Activated CD4-positive, alpha-beta memory T cell treated with anti-CD3 and anti-CD28 coated beads for 36 hours (primary cell): ENCODE measurements at regions not wholly inside any gene's neighbourhood (a gene's known extent, or its start where the extent isn't known, plus 50 kb on each side); places are given as distances from the start of the nearest gene placed in this dataset.

ENCODE experiments used
- CTCF ChIA-PET: fragments of 350-600 bp; sonication (Branson Sonifier 250); formaldehyde crosslinking; loops from one replicate; lab custom pipeline; 2021; ENCODE audit warnings: antibody characterized with exemption, inconsistent platforms; lab: Charles Lee
- POLR2A ChIA-PET: fragments of 350-600 bp; sonication (Branson Sonifier 250); formaldehyde crosslinking; loops from one replicate; lab custom pipeline; 2021; ENCODE audit warnings: antibody characterized with exemption; lab: Charles Lee
- DNase-seq: peaks from one replicate; pipeline ENCODE4 v3.0.0-alpha.2; 2020
- H3K27ac Mint-ChIP-seq: one replicate; pipeline ENCODE4 v1.8.0; 2021; ENCODE audit warnings: mixed read lengths
- H3K27me3 Mint-ChIP-seq: one replicate; pipeline ENCODE4 v1.8.0; 2021; ENCODE audit warnings: mixed read lengths
- H3K36me3 Mint-ChIP-seq: one replicate; pipeline ENCODE4 v1.8.0; 2021; ENCODE audit warnings: mixed read lengths
- H3K4me1 Mint-ChIP-seq: one replicate; pipeline ENCODE4 v1.8.0; 2021; ENCODE audit warnings: low read depth, mixed read lengths
- H3K4me3 Mint-ChIP-seq: one replicate; pipeline ENCODE4 v1.8.0; 2021; ENCODE audit warnings: mild to moderate bottlenecking, mixed read lengths
- H3K9me3 Mint-ChIP-seq: one replicate; pipeline ENCODE4 v1.8.0; 2021; ENCODE audit warnings: mixed read lengths
- intact Hi-C: fragments of 100-400 bp; cut with micrococcal nuclease; formaldehyde crosslinking; loops from one replicate; pipeline ENCODE4 v1.15.1; 2023

DNA sequence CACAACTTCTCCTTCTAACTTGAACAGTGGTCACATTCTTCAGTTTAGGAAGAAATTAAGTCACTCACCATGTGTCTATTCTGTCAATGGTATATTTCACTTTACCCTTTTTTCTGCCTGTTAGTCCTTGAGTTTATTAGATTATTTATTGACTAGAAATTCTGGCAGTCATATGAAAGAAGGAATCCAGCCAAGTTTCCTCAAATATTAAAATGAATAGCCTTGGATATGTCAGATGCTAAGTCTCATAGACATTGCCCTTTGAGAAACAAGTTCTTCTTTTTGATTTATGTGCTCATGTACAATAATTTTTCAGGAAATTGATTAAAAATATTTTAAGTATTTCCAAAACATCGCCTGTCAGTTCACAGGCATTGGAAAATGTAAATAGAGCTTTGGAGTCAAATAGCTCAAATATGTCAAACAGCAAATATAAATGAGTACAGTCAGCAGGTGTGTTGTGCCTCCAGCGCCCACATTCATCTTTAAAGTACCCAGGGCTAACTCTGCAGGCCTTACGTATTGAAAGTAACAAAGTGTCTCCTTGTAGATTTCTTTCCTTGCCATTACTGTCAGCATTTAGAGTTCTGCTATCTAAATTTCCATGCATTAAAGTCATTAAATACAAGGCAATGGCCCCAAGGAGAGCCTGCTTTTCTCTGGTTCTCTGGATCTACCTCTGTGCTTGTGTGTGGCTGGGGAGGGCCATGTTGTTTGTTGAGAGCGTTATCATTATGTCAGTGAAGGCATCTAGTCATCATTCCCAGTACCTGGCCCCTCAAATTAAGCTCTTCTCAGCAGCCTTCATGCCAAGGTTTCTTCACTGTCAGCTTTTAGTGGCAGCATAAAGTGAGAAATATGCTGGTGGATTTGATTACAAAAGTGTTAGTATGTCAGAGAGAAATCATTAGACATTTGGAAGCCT is 76.3 kb upstream of the TRPC4 start:
- H3K4me1 Mint-ChIP-seq: no peaks in the 10 kb centered on the region
- H3K27me3 Mint-ChIP-seq: no peaks in the 10 kb centered on the region
- no peak overlapping the region for H3K27ac Mint-ChIP-seq
- ChIA-PET CTCF (no interaction called here), POLR2A (no interaction called here)
- intact Hi-C loops: no loop called here
- peaks cover 4% of the 10 kb centered on the region for H3K9me3 Mint-ChIP-seq
- no peak overlapping the region for H3K4me3 Mint-ChIP-seq
- DNase-seq: no peak
- H3K36me3 Mint-ChIP-seq: no peaks in the 10 kb centered on the region

DNA sequence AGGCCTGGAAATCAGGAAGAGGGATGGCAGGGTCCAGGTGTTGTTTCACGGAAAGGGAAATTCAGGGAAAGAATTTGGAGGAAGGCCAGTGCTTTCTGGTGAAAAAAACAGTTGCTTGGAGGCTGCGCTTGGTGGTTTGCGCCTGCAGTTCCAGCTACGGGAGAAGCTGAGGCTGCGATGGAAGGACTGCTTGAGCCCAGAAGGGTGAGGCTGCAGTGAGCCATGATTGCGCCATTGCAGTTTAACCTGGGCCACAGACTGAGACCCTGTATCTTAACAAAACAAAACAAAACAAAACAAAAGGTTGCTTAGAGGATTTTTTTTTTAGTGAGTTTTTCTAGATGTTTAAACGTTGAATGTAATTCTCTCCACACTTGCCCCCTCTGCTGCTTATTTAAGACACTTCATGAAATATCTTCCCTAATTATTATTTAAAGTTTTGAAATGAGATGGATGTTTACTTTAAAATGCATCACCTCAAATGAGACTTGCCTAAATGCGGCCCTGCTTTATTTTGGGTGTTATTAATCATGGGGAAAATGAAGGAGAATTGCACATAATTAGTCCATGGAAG is 75.4 kb upstream of the TRPC4 start:
- Mint-ChIP-seq H3K4me1 (no peaks in the 10 kb centered on the region), H3K9me3 (peaks cover 4% of the 10 kb centered on the region), H3K27ac (no peak overlapping the region), H3K36me3 (no peaks in the 10 kb centered on the region), H3K4me3 (no peak overlapping the region), H3K27me3 (no peaks in the 10 kb centered on the region)
- POLR2A ChIA-PET: no interaction called here
- CTCF ChIA-PET: no interaction called here
- intact Hi-C loops: no loop called here
- no peak for DNase-seq

DNA sequence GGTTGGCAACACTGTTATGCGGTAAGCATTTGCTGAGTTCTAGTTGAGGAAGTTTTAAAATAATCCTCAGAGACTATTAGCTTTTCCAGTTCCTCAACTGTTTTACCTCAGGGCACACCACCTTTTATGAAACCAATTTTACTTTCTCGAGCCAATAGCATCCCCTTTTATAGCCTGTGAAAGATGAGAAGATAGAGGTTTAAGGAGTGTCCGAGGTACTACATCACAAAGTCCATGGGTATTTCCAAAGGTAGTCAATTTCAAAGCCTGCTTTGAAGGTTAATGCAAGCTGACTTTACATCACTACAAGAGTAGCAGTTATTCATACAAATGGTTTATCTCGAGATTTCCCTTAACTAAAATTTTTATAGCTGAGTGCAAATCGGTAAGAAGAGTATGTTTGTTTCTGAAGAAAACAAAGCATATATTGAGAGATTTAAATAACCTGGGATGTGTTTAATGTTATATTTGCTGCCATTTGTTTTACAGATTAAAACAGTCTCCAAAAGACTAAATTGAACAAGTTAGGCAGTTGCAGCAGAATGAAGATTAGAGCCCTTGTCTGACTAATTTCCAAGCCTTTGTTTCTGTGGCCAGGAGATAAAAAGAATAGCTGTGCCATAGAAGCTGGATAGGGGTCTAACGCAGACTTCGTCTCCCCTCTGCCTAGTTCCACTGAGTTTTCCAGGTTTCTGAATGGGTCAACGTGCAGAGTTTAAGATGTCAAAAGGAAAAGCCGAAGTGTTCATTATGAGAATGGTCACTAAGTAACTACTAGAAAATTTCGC is 74.7 kb upstream of the TRPC4 start:
- Mint-ChIP-seq H3K9me3 (peaks cover 4% of the 10 kb centered on the region), H3K4me3 (no peak overlapping the region), H3K36me3 (no peaks in the 10 kb centered on the region), H3K27me3 (no peaks in the 10 kb centered on the region), H3K27ac (no peak overlapping the region), H3K4me1 (no peaks in the 10 kb centered on the region)
- ChIA-PET POLR2A (no interaction called here), CTCF (no interaction called here)
- no peak for DNase-seq
- intact Hi-C loops: no loop called here

DNA sequence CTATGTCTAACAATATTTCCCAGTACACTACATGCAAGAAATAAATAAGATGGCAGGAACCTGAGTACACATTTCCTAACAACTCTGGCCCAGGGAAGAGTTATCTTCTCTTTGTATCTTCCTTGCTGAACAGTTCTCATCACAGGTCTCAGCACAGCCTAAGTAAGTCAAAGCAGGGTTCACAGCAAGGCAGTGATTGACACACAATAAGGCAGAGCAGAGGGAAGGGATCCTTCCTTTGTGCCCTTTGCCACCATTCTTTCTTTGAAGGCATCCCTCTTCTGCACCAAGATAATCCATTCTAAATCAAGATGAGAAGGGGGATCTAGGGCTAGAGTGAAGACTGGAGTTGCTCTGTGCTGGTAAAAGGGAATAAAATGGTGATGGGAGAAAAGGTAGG is 73.4 kb upstream of the TRPC4 start:
- no peaks in the 10 kb centered on the region for H3K4me1 Mint-ChIP-seq
- CTCF ChIA-PET: no interaction called here
- DNase-seq: no peak
- no peak overlapping the region for H3K4me3 Mint-ChIP-seq
- H3K27ac Mint-ChIP-seq: no peak overlapping the region
- no peaks in the 10 kb centered on the region for H3K9me3 Mint-ChIP-seq
- POLR2A ChIA-PET: no interaction called here
- intact Hi-C loops: no loop called here
- no peaks in the 10 kb centered on the region for H3K36me3 Mint-ChIP-seq
- H3K27me3 Mint-ChIP-seq: no peaks in the 10 kb centered on the region

DNA sequence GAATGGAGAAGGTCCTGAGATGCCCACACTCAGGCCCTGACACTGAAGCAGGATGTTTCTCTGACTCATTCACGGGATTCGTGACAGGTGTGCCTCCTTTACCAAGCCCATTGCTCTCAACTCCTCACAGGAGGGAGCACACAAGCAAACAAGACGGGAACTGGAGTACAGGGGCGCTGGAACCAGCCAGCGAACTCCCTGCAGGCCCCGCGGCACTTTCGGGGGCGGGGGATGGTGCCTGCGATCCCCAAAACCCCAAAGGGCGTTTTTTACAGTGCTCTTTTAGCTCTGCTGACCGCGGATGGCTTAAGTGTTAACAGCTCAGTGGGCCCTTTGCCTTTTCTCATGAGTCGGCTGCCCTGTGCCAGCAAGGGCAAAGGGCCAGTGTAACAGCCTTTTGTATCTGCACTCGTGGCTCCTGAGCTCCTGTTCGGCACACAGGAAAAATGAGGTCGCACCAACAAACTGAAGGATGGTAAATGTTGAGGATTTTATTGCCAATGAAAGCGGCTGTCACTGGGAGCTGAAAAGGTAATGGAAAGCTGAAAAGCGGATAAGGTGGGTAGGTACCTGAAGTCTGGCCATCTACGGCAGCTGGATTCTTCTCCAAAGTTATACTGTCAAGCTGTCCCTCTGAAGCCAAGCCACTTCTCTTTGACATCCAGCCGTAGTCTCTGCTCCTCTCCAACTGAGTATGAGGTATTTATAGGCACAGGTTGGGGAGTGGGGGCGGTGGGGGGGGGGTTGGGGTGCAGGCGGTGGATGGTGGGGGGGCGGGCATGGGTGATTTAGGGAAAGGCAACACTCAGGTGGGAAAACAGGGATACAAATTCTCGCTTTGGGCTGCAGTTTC is 65.0 kb upstream of the TRPC4 start:
- no peak for DNase-seq
- H3K36me3 Mint-ChIP-seq: no peaks in the 10 kb centered on the region
- no peak overlapping the region for H3K4me3 Mint-ChIP-seq
- H3K4me1 Mint-ChIP-seq: no peaks in the 10 kb centered on the region
- H3K9me3 Mint-ChIP-seq: no peaks in the 10 kb centered on the region
- POLR2A ChIA-PET: no interaction called here
- intact Hi-C loops: no loop called here
- H3K27me3 Mint-ChIP-seq: no peaks in the 10 kb centered on the region
- no peak overlapping the region for H3K27ac Mint-ChIP-seq
- CTCF ChIA-PET: no interaction called here

DNA sequence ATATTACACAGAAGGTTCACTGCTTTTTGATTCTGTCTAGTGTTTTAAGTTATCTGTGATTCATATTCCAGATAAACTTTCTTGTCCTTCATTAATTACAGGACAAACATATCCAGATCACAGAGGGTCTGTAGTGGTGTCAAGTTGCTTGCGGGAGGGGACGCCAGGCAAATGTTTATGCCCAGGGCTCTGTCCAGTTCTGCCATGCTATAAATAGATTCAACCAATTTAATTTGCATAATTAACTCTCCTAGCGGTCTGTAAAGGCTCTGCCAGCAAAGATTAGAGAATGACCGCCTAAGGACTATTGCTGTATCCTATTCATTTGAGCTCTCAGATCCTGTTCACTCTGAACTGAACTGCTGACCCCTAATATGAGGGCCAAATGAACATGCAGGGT is 59.7 kb upstream of the TRPC4 start:
- no peak overlapping the region for H3K4me3 Mint-ChIP-seq
- H3K9me3 Mint-ChIP-seq: no peaks in the 10 kb centered on the region
- no peaks in the 10 kb centered on the region for H3K4me1 Mint-ChIP-seq
- intact Hi-C loops: no loop called here
- H3K27ac Mint-ChIP-seq: no peak overlapping the region
- CTCF ChIA-PET: no interaction called here
- no peaks in the 10 kb centered on the region for H3K27me3 Mint-ChIP-seq
- no peaks in the 10 kb centered on the region for H3K36me3 Mint-ChIP-seq
- no peak for DNase-seq
- POLR2A ChIA-PET: no interaction called here

DNA sequence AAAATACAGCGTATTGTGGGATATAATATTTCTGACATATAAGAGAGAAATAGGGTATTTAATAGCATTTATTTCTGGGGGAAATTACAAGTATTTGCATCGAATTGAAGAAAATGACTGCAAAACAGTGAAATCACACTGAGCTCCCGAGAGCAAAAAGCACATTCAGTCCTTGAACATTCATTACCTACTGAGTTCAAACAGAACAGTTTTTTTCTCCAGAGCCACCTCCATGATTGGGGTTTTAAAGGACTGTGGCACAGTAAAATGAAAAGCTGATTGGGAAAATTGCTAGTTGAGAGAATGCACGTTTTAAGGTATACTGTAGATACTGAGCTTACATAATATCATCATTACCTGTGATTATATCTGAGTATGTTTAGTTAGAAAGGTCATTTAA is 58.0 kb upstream of the TRPC4 start:
- ChIA-PET CTCF (no interaction called here), POLR2A (no interaction called here)
- H3K9me3 Mint-ChIP-seq: no peaks in the 10 kb centered on the region
- intact Hi-C loops: no loop called here
- H3K4me1 Mint-ChIP-seq: no peaks in the 10 kb centered on the region
- no peak for DNase-seq
- H3K36me3 Mint-ChIP-seq: no peaks in the 10 kb centered on the region
- H3K4me3 Mint-ChIP-seq: no peak overlapping the region
- H3K27ac Mint-ChIP-seq: no peak overlapping the region
- no peaks in the 10 kb centered on the region for H3K27me3 Mint-ChIP-seq

DNA sequence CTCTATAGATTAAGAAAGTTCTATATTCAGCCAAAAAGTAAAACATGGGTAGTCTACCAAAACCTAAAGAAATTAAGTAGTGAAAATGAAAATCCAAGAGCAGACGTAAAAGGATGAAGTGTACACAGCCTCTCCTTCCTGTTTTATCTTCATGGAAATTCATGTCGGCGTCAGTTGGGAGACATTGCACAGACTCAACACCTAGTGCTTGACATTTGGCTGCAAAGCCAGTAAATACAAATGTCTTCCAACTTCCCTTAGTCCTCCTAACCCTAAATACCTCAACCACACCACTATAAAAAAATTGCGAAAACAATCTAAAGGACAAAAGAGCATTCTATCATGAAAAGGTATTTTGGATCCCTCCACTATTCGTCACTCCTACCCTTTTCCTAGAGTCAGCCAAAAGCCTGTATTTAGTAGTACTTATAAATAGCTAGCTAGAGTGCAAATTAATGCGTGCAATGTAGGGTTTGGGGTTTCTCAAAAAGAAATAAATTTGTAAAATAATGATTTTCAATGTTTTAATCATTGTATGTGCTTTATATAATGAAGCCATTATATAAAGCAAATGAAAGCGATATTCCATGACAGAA is 56.4 kb upstream of the TRPC4 start:
- Mint-ChIP-seq H3K4me3 (no peak overlapping the region), H3K4me1 (no peaks in the 10 kb centered on the region), H3K27me3 (no peaks in the 10 kb centered on the region), H3K9me3 (no peaks in the 10 kb centered on the region), H3K36me3 (no peaks in the 10 kb centered on the region), H3K27ac (no peak overlapping the region)
- ChIA-PET CTCF (no interaction called here), POLR2A (no interaction called here)
- intact Hi-C loops: no loop called here
- no peak for DNase-seq

DNA sequence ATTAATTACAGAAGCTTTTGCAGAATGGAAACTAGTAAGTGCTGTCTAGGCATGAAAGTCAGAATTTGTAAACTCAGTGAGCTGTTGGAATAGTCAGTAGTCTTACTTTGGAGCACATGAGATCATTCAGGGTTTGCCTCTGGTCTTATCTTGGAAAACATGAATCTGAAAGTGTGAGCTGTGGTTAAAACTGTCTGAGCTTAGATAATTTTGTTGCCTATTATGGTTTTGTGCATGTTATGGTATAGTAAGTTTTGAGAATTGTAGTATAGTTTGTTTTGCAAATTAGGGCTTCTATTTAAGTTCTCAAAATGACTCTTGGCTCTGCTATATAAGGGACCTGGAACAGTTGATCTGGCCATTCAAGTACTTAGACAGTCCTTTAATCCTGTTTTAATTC is 53.7 kb upstream of the TRPC4 start:
- intact Hi-C loops: no loop called here
- no peaks in the 10 kb centered on the region for H3K9me3 Mint-ChIP-seq
- H3K4me3 Mint-ChIP-seq: no peak overlapping the region
- ChIA-PET POLR2A (no interaction called here), CTCF (no interaction called here)
- H3K4me1 Mint-ChIP-seq: no peaks in the 10 kb centered on the region
- no peak for DNase-seq
- no peaks in the 10 kb centered on the region for H3K27me3 Mint-ChIP-seq
- no peak overlapping the region for H3K27ac Mint-ChIP-seq
- no peaks in the 10 kb centered on the region for H3K36me3 Mint-ChIP-seq

DNA sequence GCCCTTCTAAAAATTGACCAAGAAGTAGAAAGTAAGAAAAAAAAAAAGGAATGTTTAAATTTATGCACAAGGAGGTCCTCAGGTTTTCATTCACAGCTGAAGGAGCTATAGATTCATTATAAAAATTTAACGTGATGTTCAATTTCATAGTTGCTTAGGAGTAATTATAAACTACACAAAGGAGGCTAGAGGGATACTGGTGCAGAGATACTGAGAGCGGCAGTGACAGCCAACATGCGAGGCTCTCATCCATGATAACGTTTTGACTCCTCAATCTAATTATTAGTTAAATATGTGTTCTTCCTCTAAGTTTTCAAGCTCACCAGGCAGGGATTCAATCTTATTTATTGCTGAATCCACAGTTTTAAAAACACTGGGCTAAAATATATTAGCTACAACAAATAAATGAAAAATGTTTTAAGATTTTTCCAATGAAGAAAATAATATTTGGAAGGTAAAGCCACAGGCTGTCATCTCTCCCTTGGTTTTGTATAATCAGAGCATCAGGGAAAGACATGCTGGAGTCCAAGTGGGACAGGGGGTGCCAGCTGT is 49.8 kb upstream of the TRPC4 start:
- H3K27me3 Mint-ChIP-seq: no peaks in the 10 kb centered on the region
- intact Hi-C loops: no loop called here
- H3K36me3 Mint-ChIP-seq: no peaks in the 10 kb centered on the region
- CTCF ChIA-PET: no interaction called here
- no peak overlapping the region for H3K27ac Mint-ChIP-seq
- no peak overlapping the region for H3K4me3 Mint-ChIP-seq
- DNase-seq: no peak
- H3K4me1 Mint-ChIP-seq: no peaks in the 10 kb centered on the region
- no peaks in the 10 kb centered on the region for H3K9me3 Mint-ChIP-seq
- POLR2A ChIA-PET: no interaction called here
